ENCODE measurements at regions not wholly inside any gene's neighbourhood (a gene's known extent, or its start where the extent isn't known, plus 50 kb on each side); places are given as distances from the start of the nearest gene placed in this dataset.
"Not testable (repeated sequence)": the region's sequence is repeated elsewhere in the genome, so short reads cannot be mapped to it uniquely, and the experiment has no call there.

DNA sequence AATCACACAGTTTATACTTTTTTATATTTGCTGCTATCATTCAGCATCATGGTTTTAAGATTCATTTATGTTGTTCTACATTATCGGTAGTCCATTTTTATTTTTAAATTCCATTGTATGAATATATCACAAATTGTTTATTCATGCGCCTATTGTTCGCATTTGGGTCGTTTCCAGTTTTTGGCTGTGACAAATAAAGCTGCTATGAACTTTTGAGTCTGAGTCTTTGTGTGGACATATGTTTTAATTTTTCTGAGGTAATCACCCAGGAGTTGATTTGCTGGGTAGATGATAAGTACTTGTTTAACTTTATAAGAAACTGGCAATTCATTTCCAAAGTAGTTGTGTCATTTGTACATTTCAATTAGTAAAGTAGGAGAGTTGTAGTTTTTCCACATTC, 74.2 kb upstream of the CSNK1A1L start:
- H3K4me3 ChIP-seq (ENCODE audit: low read depth, low read length) = no peak overlapping the region
- TF ChIP-seq, protein P1, sequence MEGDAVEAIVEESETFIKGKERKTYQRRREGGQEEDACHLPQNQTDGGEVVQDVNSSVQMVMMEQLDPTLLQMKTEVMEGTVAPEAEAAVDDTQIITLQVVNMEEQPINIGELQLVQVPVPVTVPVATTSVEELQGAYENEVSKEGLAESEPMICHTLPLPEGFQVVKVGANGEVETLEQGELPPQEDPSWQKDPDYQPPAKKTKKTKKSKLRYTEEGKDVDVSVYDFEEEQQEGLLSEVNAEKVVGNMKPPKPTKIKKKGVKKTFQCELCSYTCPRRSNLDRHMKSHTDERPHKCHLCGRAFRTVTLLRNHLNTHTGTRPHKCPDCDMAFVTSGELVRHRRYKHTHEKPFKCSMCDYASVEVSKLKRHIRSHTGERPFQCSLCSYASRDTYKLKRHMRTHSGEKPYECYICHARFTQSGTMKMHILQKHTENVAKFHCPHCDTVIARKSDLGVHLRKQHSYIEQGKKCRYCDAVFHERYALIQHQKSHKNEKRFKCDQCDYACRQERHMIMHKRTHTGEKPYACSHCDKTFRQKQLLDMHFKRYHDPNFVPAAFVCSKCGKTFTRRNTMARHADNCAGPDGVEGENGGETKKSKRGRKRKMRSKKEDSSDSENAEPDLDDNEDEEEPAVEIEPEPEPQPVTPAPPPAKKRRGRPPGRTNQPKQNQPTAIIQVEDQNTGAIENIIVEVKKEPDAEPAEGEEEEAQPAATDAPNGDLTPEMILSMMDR (IDR thresholded peaks at IDR 0.05; ENCODE audit: low read depth, low read length, missing control alignments) = no peak
- peak; percentile 31 for DNase-seq (ENCODE audit: low read depth)
- in situ Hi-C loops (cut with HindIII; ENCODE audit: low sequenced_read_pairs) = no loop called here

GRCh38 chr13:37177125-37177524, 71.7 kb upstream of the CSNK1A1L start:
- TF ChIP-seq, protein P1 (IDR thresholded peaks at IDR 0.05; ENCODE audit: low read depth, low read length, missing control alignments) = no peak
- DNase-seq (ENCODE audit: low read depth) = no peak
- in situ Hi-C loops (cut with HindIII; ENCODE audit: low sequenced_read_pairs) = no loop called here
- no peak overlapping the region for H3K4me3 ChIP-seq (ENCODE audit: low read depth, low read length)

DNA sequence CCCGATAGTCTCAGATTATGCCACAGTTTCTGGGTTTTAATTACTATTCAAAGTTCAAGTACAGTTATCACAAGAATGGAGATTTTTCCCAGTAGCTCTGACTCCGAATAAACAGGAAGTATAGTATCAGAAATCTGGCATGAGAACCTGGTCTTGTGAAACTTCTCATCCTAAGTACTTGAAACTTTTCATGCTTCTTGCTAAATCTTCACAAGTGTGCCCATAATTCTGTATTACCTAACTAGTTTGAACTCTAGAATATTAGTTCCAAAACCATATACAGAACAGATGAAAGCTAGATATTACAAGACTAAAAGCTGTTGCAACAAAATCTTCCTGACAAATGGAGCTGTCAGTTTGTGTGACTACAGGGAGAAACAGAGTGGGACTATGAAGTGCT, 70.5 kb upstream of the CSNK1A1L start:
- peak; percentile 42 for DNase-seq (ENCODE audit: low read depth)
- in situ Hi-C loops (cut with HindIII; ENCODE audit: low sequenced_read_pairs) = no loop called here
- TF ChIP-seq, protein P1 (IDR thresholded peaks at IDR 0.05; ENCODE audit: low read depth, low read length, missing control alignments) = no peak
- no peak overlapping the region for H3K4me3 ChIP-seq (ENCODE audit: low read depth, low read length)

DNA sequence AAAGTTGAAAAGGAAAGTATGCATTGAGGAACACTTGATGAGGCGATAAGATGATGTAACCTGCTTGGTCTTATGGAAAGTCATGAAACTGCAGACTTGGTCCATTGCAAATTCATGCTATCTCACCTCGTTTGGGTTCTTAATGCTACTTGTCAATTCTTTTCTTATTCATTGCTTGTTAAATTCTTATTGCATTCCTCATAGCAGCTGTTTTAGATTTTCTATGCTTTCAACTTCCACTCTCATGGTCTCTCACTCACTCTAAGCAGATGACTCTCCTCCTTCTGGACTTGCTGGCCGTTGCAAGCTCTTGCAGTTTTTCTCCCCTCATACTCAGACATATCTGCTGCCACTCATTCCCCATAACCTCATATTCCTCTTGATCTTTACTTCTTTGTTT, 67.8 kb upstream of the CSNK1A1L start:
- DNase-seq (ENCODE audit: low read depth) = peak; percentile 68
- TF ChIP-seq, protein P1 (IDR thresholded peaks at IDR 0.05; ENCODE audit: low read depth, low read length, missing control alignments) = no peak
- in situ Hi-C loops (cut with HindIII; ENCODE audit: low sequenced_read_pairs) = no loop called here

DNA sequence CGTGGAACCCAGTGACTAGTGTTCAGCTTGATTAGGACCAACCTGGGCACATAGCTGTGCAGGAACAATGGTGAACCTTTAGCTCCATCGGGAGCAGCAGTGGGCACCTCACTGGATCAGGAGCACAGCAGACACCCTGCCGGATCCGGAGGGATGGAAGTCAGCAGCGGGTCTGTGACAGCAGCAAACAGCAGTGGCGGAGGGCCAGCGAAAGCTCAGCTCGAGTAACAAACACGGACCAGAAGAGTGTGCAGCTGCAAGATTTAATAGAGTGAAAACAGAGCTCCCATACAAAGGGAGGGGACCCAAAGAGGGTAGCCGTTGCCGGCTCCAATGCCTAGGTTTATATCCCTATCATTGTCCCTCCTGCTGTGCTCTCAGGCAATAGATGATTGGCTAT, 66.8 kb upstream of the CSNK1A1L start:
- H3K4me3 ChIP-seq (ENCODE audit: low read depth, low read length); in situ Hi-C loops (cut with HindIII; ENCODE audit: low sequenced_read_pairs); DNase-seq (ENCODE audit: low read depth): not testable (repeated sequence)

More for the DNA sequence above, 67.8 kb upstream of the CSNK1A1L start:
- H3K4me3 ChIP-seq (ENCODE audit: low read depth, low read length) = no peak overlapping the region

GRCh38 chr13:37168926-37169325, 63.5 kb upstream of the CSNK1A1L start:
- in situ Hi-C loops (cut with HindIII; ENCODE audit: low sequenced_read_pairs) = no loop called here
- no peak overlapping the region for H3K4me3 ChIP-seq (ENCODE audit: low read depth, low read length)
- TF ChIP-seq, protein P1 (IDR thresholded peaks at IDR 0.05; ENCODE audit: low read depth, low read length, missing control alignments) = no peak
- no peak for DNase-seq (ENCODE audit: low read depth)

- TF ChIP-seq, protein P1 (IDR thresholded peaks at IDR 0.05; ENCODE audit: low read depth, low read length, missing control alignments) = no peak
- in situ Hi-C loops (cut with HindIII; ENCODE audit: low sequenced_read_pairs) = no loop called here
- H3K4me3 ChIP-seq (ENCODE audit: low read depth, low read length) = no peak overlapping the region
- DNase-seq (ENCODE audit: low read depth) = no peak
Measured at GRCh38 chr13:37168151-37168550, 62.7 kb upstream of the CSNK1A1L start.
